ENCODE measurements at regions not wholly inside any gene's neighbourhood (a gene's known extent, or its start where the extent isn't known, plus 50 kb on each side); places are given as distances from the start of the nearest gene placed in this dataset.

GRCh38 chr3:10745392-10745791 is 70.6 kb upstream of the SLC6A11 start:
- Mint-ChIP-seq H3K27ac (ENCODE audit: unreplicated experiment) (no peak overlapping the region), H3K4me3 (ENCODE audit: unreplicated experiment) (no peak overlapping the region), H3K27me3 (ENCODE audit: unreplicated experiment) (peaks cover 25% of the 10 kb centered on the region), H3K4me1 (ENCODE audit: unreplicated experiment) (no peaks in the 10 kb centered on the region), H3K9me3 (ENCODE audit: unreplicated experiment) (no peaks in the 10 kb centered on the region), H3K36me3 (ENCODE audit: unreplicated experiment) (no peaks in the 10 kb centered on the region)
- TF ChIP-seq, protein P1, sequence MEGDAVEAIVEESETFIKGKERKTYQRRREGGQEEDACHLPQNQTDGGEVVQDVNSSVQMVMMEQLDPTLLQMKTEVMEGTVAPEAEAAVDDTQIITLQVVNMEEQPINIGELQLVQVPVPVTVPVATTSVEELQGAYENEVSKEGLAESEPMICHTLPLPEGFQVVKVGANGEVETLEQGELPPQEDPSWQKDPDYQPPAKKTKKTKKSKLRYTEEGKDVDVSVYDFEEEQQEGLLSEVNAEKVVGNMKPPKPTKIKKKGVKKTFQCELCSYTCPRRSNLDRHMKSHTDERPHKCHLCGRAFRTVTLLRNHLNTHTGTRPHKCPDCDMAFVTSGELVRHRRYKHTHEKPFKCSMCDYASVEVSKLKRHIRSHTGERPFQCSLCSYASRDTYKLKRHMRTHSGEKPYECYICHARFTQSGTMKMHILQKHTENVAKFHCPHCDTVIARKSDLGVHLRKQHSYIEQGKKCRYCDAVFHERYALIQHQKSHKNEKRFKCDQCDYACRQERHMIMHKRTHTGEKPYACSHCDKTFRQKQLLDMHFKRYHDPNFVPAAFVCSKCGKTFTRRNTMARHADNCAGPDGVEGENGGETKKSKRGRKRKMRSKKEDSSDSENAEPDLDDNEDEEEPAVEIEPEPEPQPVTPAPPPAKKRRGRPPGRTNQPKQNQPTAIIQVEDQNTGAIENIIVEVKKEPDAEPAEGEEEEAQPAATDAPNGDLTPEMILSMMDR (IDR thresholded peaks at IDR 0.05): no peak
- DNase-seq (ENCODE audit: extremely low spot score, unreplicated experiment): no peak

GRCh38 chr3:10746001-10746400 is 70.0 kb upstream of the SLC6A11 start:
- Mint-ChIP-seq H3K9me3 (ENCODE audit: unreplicated experiment) (no peaks in the 10 kb centered on the region), H3K27me3 (ENCODE audit: unreplicated experiment) (peaks cover 19% of the 10 kb centered on the region), H3K36me3 (ENCODE audit: unreplicated experiment) (no peaks in the 10 kb centered on the region), H3K4me1 (ENCODE audit: unreplicated experiment) (no peaks in the 10 kb centered on the region), H3K27ac (ENCODE audit: unreplicated experiment) (no peak overlapping the region), H3K4me3 (ENCODE audit: unreplicated experiment) (no peak overlapping the region)
- DNase-seq (ENCODE audit: extremely low spot score, unreplicated experiment): no peak
- TF ChIP-seq, protein P1 (IDR thresholded peaks at IDR 0.05): no peak

- DNase-seq (ENCODE audit: extremely low spot score, unreplicated experiment): no peak
- no peak overlapping the region for H3K4me3 Mint-ChIP-seq (ENCODE audit: unreplicated experiment)
- peaks cover 19% of the 10 kb centered on the region for H3K27me3 Mint-ChIP-seq (ENCODE audit: unreplicated experiment)
- no peaks in the 10 kb centered on the region for H3K36me3 Mint-ChIP-seq (ENCODE audit: unreplicated experiment)
- no peaks in the 10 kb centered on the region for H3K9me3 Mint-ChIP-seq (ENCODE audit: unreplicated experiment)
- H3K4me1 Mint-ChIP-seq (ENCODE audit: unreplicated experiment): no peaks in the 10 kb centered on the region
- TF ChIP-seq, protein P1 (IDR thresholded peaks at IDR 0.05): no peak
- H3K27ac Mint-ChIP-seq (ENCODE audit: unreplicated experiment): no peak overlapping the region
Observed at GRCh38 chr3:10746684-10747083, 69.3 kb upstream of the SLC6A11 start.

DNA sequence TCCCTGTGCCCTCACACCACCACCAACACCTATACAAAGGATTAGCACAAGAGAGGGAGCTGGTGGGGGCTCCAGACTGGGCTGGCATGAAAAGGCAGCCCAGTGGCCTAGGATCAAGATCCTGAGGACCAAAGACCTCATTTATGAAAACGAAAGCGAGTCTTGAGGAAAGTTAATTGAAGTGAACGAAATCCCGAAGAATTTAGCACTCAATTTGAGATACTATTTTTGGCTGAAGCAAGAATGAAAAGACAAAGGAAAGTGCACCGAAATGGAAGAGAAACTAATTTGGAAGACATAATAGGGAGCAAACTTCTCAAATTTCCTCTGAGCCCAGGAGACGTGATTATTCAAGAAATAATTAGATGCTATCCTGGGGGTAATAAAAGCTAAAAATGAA is 68.7 kb upstream of the SLC6A11 start:
- Mint-ChIP-seq H3K4me3 (ENCODE audit: unreplicated experiment) (no peak overlapping the region), H3K9me3 (ENCODE audit: unreplicated experiment) (no peaks in the 10 kb centered on the region), H3K27me3 (ENCODE audit: unreplicated experiment) (peaks cover 19% of the 10 kb centered on the region), H3K27ac (ENCODE audit: unreplicated experiment) (no peak overlapping the region), H3K4me1 (ENCODE audit: unreplicated experiment) (no peaks in the 10 kb centered on the region), H3K36me3 (ENCODE audit: unreplicated experiment) (no peaks in the 10 kb centered on the region)
- no peak for DNase-seq (ENCODE audit: extremely low spot score, unreplicated experiment)
- TF ChIP-seq, protein P1 (IDR thresholded peaks at IDR 0.05): no peak

DNA sequence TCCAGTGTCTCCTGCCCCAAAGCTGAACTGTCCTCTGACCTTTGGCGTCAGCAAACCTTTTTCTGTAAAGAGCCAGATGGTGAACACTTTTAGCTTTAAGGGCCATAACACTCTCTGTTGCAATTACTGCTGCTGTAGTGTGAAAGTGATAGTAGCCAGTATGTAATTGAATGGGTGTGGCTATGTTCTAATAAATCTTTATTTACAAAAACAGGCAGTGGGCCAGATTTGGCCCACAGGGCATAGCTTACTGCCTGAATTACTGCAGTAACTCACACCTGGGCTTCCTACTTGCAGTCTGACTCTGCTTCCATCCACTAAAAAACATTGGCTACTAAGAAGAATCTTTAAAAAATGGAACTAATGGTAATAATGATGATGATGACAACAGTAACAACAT is 68.0 kb upstream of the SLC6A11 start:
- Mint-ChIP-seq H3K9me3 (ENCODE audit: unreplicated experiment) (no peaks in the 10 kb centered on the region), H3K36me3 (ENCODE audit: unreplicated experiment) (no peaks in the 10 kb centered on the region), H3K27me3 (ENCODE audit: unreplicated experiment) (peaks cover 14% of the 10 kb centered on the region), H3K4me3 (ENCODE audit: unreplicated experiment) (no peak overlapping the region), H3K4me1 (ENCODE audit: unreplicated experiment) (no peaks in the 10 kb centered on the region), H3K27ac (ENCODE audit: unreplicated experiment) (no peak overlapping the region)
- TF ChIP-seq, protein P1 (IDR thresholded peaks at IDR 0.05): no peak
- no peak for DNase-seq (ENCODE audit: extremely low spot score, unreplicated experiment)

Data from osteocyte (in vitro differentiated cells).